GM21786 (cell line): ENCODE measurements at regions not wholly inside any gene's neighbourhood (a gene's known extent, or its start where the extent isn't known, plus 50 kb on each side); places are given as distances from the start of the nearest gene placed in this dataset.

Source experiments
- ATAC-seq: cut with Tn5 transposase; IDR thresholded peaks from one replicate; pipeline ENCODE4 v1.9.1; 2021; ENCODE audit not compliant: unreplicated experiment

DNA sequence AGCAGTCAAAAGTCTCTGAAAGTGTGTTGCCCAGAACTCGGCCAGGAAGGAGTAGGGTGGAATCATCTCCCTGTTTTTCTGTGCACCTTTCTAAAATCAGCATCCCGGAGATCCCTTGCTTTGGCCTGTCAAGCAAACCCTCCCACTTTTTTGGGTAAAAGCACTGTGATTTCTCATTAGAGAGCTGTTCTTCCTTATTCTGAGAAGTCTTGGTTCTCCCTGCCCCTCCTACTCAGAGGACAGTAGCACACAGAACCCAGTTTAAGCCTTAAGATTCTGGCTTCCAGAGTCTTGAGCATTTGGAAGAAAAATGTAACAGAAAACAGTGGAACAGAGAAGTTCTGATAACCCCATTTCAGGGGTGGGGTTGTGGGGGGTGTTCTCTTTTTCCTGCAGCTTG, 52.6 kb upstream of the KATNAL1 start:
- no peak for ATAC-seq

DNA sequence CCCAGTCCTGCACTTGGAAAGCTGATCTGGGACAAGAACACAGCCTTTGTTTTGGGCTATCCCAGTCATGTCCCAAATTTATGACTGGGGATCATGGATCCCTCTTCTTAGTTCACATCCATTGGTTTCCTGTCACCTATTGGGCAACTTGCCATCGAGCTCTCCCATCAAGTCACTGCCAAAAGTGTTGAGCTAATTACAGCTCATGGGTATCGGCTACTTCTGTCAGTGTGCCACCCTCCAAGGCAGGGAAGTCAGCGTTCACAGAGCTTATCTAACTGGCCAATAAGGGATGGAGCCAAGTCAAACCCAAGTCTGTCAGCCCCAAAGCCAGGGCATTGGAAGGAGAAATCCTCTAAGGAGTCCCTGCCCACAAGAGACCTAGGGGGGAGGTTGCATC, 53.2 kb upstream of the KATNAL1 start:
- no peak for ATAC-seq

GRCh38 chr13:30362005-30362788, 54.8 kb upstream of the KATNAL1 start:
- ATAC-seq: no peak

DNA sequence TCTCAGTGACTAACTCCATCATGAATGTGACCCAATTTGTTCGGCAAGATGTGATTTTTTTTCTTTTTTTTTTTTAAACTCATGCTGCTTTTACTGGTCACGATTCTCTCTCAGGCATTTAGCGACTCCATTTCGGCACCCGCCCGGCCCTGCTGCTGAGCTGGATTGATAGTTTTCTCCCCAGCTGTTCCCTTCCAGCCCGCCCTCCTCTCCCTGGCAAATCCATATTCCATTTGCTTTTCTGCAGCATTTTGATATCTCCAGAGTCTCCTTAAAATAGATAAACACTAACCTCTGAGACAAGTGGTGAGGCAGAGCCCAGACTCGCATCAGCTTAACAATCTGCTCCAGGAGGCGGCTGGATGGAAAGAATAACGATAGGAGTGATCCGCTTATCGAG, 55.5 kb upstream of the KATNAL1 start:
- no peak for ATAC-seq

DNA sequence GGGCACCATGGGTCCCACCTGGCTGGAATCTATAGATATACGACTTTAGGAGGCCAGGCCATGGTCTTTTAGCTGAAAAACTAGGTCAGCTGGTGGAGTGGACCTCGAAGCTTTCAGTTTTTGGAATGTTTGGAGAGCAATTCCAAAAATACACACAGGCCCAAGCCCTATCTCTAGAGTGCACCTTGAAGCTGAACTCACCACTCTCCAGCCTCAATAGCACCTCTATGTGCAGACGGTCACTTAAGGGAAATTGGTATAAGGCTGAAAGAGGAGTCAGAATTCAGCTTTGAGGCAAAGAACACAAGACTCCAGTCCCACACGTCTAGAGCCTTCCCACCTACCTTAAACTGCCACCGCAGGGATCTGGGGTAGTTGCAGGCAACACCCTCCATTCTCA, 56.4 kb upstream of the KATNAL1 start:
- ATAC-seq: no peak

DNA sequence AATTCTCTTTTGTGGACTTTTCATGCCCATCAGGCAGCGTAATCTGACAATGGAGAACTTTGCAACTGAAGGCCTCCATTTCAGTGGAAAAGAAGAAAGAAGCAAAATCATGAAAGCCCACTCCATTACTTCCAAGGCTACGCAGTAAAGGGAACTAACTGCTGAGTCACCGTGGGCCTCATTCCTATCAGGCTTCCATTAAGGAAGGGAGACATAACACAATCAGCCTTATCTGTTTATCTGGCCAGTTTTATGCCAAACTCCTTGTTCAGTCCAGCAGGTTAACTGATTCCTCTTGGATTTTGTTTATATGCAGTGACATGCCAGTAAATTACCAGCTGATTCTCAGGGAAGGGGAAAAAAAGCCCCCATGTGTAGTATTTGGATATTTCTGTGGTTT, 56.8 kb upstream of the KATNAL1 start:
- ATAC-seq: no peak

DNA sequence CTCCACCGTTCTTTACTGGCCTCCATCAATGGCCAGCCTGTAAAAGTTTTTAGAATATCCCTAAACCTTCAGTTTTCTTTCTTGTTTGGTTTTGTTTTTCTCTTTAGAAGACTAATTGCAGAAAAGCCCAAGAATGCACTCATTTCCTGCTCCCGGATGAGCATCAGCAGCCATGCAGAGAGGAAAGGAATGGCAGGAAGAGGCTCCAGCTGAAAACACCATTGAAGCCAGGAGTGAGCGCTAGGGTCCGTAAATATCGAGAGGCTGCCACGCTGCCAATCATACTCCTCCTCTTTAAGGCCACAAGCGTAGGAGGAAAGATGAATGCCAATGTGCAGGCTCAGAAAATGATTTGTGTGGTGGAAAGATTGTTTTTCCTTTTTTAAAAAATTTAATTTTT, 57.4 kb upstream of the UBE2L5 start:
- ATAC-seq: no peak

DNA sequence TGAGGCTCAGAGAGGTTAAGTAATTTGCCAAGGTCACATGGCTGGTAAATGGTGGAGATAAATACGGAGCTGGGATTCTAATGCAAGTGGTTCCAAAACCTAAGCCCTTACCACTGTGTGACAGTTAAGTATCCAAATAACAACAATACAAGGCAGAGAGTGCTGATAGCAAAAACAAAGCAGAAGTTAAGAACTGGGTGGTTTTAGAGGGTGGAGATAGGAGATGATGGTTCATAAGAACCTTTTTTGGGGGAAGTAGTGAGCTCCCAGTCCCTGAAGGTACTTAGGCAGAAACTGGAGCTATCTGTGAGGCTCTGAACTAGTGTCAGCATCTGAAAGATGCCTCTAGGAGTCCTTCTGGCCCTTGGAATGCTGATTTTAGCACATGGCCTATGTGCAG, 56.2 kb upstream of the UBE2L5 start:
- ATAC-seq: no peak

DNA sequence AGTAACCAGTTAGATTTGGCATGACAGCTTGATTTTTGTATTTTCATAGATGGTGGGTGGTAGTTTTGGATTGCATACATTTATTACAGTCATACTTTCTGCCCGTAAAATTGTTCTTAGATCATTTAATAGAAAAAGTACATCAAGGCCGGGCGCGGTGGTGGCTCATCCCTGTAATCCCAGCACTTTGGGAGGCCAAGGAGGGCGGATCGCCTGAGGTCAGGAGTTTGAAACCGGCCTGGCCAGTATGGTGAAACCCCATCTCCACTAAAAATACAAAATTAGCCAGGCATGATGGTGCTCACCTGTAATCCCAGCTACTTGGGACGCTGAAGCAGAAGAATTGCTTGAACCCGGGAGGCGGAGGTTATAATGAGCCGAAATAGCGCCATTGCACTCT, 55.0 kb upstream of the UBE2L5 start:
- ATAC-seq: no peak

- no peak for ATAC-seq
Observed at GRCh38 chr13:30370146-30370545, 52.1 kb upstream of the UBE2L5 start.

- ATAC-seq: no peak
Observed at GRCh38 chr13:30370916-30371521, 51.3 kb upstream of the UBE2L5 start.

GRCh38 chr13:30371649-30372265, 50.5 kb upstream of the UBE2L5 start:
- ATAC-seq: peak; percentile 57
